SK-N-SH treated with all-trans-retinoic acid at 6 μM for 48 hours (cell line): ENCODE measurements at regions not wholly inside any gene's neighbourhood (a gene's known extent, or its start where the extent isn't known, plus 50 kb on each side); places are given as distances from the start of the nearest gene placed in this dataset.

ENCODE experiments used
- ATAC-seq: fragments of 200-7000 bp; cut with Tn5 transposase; 3 replicates; pipeline ENCODE4 v1.9.1; 2020; ENCODE audit warnings: mild to moderate bottlenecking, moderate library complexity
- ARNTL ChIP-seq: fragments of 450-650 bp; formaldehyde crosslinking; IDR thresholded peaks from 2 replicates; pipeline ENCODE4 v1.5.0; 2020; ENCODE audit warnings: low read depth, mild to moderate bottlenecking, moderate library complexity, borderline replicate concordance
- BACH2 ChIP-seq: fragments of 250-450 bp; sonication (Bioruptor Pico); IDR thresholded peaks from 2 replicates; pipeline ENCODE4 v1.9.0; 2021; ENCODE audit warnings: mild to moderate bottlenecking, borderline replicate concordance
- CSDC2 ChIP-seq: fragments of 250-450 bp; sonication (Bioruptor Pico); IDR thresholded peaks from 2 replicates; pipeline ENCODE4 v1.5.0; 2020; ENCODE audit warnings: mild to moderate bottlenecking, moderate library complexity
- ESRRG ChIP-seq: fragments of 250-450 bp; sonication (Bioruptor Pico); IDR thresholded peaks from 2 replicates; pipeline ENCODE4 v1.6.1; 2021; ENCODE audit warnings: mild to moderate bottlenecking
- GLIS3 ChIP-seq: fragments of 250-450 bp; sonication (Bioruptor Pico); IDR thresholded peaks from 2 replicates; pipeline ENCODE4 v1.5.0; 2020; ENCODE audit warnings: mild to moderate bottlenecking, moderate library complexity
- ISL1 ChIP-seq: fragments of 250-450 bp; sonication (Bioruptor Pico); IDR thresholded peaks from 2 replicates; pipeline ENCODE4 v2.1.2; 2022; ENCODE audit warnings: mild to moderate bottlenecking, moderate library complexity
- RARB ChIP-seq: fragments of 250-450 bp; sonication (Bioruptor Pico); IDR thresholded peaks from 2 replicates; pipeline ENCODE4 v1.8.0; 2021; ENCODE audit warnings: mild to moderate bottlenecking, moderate library complexity
- SNAI2 ChIP-seq: fragments of 250-450 bp; sonication (Bioruptor Pico); IDR thresholded peaks from 2 replicates; pipeline ENCODE4 v1.5.0; 2020; ENCODE audit warnings: mild to moderate bottlenecking, moderate library complexity
- TCF4 ChIP-seq: fragments of 250-450 bp; sonication (Bioruptor Pico); IDR thresholded peaks from 2 replicates; pipeline ENCODE4 v1.8.0; 2021; ENCODE audit warnings: mild to moderate bottlenecking, moderate library complexity, borderline replicate concordance
- TOX ChIP-seq: fragments of 250-450 bp; sonication (Bioruptor Pico); IDR thresholded peaks from 2 replicates; pipeline ENCODE4 v1.8.0; 2021; ENCODE audit warnings: mild to moderate bottlenecking, moderate library complexity, borderline replicate concordance
- ZC3H10 ChIP-seq: fragments of 250-450 bp; sonication (Bioruptor Pico); IDR thresholded peaks from 2 replicates; pipeline ENCODE4 v1.5.1; 2021; ENCODE audit warnings: mild to moderate bottlenecking, moderate library complexity
- ZFP3 ChIP-seq: fragments of 250-450 bp; sonication (Bioruptor Pico); IDR thresholded peaks from 2 replicates; pipeline ENCODE4 v1.5.0; 2020; ENCODE audit warnings: mild to moderate bottlenecking, moderate library complexity
- ZFP30 ChIP-seq: fragments of 450-650 bp; formaldehyde crosslinking; IDR thresholded peaks from 2 replicates; pipeline ENCODE4 v1.5.0; 2022; ENCODE audit warnings: mild to moderate bottlenecking, moderate library complexity
- ZNF565 ChIP-seq: fragments of 450-650 bp; formaldehyde crosslinking; conservative IDR thresholded peaks from 2 replicates; pipeline ENCODE4 v1.5.0; 2020; ENCODE audit warnings: low read depth, mild to moderate bottlenecking, moderate library complexity
- ZNF70 ChIP-seq: fragments of 450-650 bp; formaldehyde crosslinking; IDR thresholded peaks from 2 replicates; pipeline ENCODE4 v1.5.0; 2020; ENCODE audit warnings: mild to moderate bottlenecking, moderate library complexity
- ZNF8 ChIP-seq: fragments of 450-650 bp; formaldehyde crosslinking; IDR thresholded peaks from 2 replicates; pipeline ENCODE4 v1.5.0; 2020; ENCODE audit warnings: mild to moderate bottlenecking, moderate library complexity
- TF ChIP-seq, protein P1 (sequence below): fragments of 250-450 bp; sonication (Bioruptor Pico); IDR thresholded peaks from 2 replicates; pipeline ENCODE4 v1.5.0; 2020; ENCODE audit warnings: mild to moderate bottlenecking, moderate library complexity
- TF ChIP-seq, protein P2 (sequence below): fragments of 250-450 bp; sonication (Bioruptor Pico); IDR thresholded peaks from 2 replicates; pipeline ENCODE4 v1.8.0; 2021; ENCODE audit warnings: low read depth, mild to moderate bottlenecking, moderate library complexity, borderline replicate concordance
- TF ChIP-seq, protein P3 (sequence below): fragments of 250-450 bp; sonication (Bioruptor Pico); IDR thresholded peaks from 2 replicates; pipeline ENCODE4 v1.5.1; 2020; ENCODE audit warnings: low read depth, mild to moderate bottlenecking, moderate library complexity
- TF ChIP-seq, protein P4 (sequence below): fragments of 250-450 bp; sonication (Bioruptor Pico); IDR thresholded peaks from 2 replicates; pipeline ENCODE4 v1.8.0; 2020; ENCODE audit warnings: mild to moderate bottlenecking, moderate library complexity, borderline replicate concordance

DNA sequence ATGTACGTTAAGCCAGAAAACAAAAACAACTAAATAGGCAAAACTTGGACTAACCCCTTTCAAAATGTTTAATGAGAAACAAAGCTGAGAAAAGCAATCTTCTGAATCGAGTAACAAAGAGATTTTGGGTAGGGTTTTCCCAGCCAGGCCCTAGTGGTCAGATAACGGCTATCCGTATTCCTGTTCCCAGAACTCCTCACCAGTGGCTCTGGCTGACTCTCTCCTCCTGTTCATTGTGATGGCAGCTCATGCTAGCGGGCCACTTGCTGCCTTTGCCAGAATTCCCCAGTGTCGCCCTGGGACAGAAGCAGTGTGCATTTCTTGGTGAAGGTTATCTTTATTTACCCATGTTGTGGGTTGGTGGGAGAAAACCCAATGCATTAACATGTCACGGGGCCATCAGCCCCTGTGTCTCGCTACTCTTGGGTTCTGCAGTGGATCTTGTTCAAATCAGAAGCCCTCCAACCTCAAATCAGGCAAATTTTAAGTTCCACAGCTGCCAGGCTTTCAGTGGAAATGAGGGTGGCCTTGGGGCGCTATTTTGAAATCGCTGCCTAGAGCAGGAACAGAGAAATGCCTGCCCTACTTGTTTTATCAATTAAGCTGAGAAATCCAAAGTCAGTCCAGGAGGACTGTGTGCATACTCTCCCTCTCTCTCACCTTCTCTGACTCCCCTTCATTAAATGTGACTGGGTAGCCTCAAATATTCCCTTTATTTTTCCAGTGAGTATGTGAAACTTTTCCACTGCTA is 164.5 kb upstream of the NPVF start:
- no peak for ATAC-seq
- no peak for TF ChIP-seq CSDC2
- TF ChIP-seq, protein P1, sequence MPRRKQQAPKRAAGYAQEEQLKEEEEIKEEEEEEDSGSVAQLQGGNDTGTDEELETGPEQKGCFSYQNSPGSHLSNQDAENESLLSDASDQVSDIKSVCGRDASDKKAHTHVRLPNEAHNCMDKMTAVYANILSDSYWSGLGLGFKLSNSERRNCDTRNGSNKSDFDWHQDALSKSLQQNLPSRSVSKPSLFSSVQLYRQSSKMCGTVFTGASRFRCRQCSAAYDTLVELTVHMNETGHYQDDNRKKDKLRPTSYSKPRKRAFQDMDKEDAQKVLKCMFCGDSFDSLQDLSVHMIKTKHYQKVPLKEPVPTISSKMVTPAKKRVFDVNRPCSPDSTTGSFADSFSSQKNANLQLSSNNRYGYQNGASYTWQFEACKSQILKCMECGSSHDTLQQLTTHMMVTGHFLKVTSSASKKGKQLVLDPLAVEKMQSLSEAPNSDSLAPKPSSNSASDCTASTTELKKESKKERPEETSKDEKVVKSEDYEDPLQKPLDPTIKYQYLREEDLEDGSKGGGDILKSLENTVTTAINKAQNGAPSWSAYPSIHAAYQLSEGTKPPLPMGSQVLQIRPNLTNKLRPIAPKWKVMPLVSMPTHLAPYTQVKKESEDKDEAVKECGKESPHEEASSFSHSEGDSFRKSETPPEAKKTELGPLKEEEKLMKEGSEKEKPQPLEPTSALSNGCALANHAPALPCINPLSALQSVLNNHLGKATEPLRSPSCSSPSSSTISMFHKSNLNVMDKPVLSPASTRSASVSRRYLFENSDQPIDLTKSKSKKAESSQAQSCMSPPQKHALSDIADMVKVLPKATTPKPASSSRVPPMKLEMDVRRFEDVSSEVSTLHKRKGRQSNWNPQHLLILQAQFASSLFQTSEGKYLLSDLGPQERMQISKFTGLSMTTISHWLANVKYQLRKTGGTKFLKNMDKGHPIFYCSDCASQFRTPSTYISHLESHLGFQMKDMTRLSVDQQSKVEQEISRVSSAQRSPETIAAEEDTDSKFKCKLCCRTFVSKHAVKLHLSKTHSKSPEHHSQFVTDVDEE: no peak
- no peak for TF ChIP-seq GLIS3 (CRISPR knock-in tag)
- TF ChIP-seq ZC3H10: no peak
- no peak for TF ChIP-seq BACH2
- no peak for TF ChIP-seq SNAI2 (CRISPR knock-in tag)
- no peak for TF ChIP-seq TCF4 (CRISPR knock-in tag)
- no peak for TF ChIP-seq RARB (CRISPR knock-in tag)
- TF ChIP-seq ZNF8 (CRISPR knock-in tag): no peak
- no peak for TF ChIP-seq ISL1 (CRISPR knock-in tag)
- TF ChIP-seq TOX (CRISPR knock-in tag): no peak
- TF ChIP-seq ZNF565 (CRISPR knock-in tag): no peak
- no peak for TF ChIP-seq ESRRG
- TF ChIP-seq, protein P2, sequence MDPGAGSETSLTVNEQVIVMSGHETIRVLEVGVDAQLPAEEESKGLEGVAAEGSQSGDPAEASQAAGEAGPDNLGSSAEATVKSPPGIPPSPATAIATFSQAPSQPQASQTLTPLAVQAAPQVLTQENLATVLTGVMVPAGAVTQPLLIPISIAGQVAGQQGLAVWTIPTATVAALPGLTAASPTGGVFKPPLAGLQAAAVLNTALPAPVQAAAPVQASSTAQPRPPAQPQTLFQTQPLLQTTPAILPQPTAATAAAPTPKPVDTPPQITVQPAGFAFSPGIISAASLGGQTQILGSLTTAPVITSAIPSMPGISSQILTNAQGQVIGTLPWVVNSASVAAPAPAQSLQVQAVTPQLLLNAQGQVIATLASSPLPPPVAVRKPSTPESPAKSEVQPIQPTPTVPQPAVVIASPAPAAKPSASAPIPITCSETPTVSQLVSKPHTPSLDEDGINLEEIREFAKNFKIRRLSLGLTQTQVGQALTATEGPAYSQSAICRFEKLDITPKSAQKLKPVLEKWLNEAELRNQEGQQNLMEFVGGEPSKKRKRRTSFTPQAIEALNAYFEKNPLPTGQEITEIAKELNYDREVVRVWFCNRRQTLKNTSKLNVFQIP (CRISPR knock-in tag): no peak
- TF ChIP-seq ZFP3: no peak
- TF ChIP-seq, protein P3, sequence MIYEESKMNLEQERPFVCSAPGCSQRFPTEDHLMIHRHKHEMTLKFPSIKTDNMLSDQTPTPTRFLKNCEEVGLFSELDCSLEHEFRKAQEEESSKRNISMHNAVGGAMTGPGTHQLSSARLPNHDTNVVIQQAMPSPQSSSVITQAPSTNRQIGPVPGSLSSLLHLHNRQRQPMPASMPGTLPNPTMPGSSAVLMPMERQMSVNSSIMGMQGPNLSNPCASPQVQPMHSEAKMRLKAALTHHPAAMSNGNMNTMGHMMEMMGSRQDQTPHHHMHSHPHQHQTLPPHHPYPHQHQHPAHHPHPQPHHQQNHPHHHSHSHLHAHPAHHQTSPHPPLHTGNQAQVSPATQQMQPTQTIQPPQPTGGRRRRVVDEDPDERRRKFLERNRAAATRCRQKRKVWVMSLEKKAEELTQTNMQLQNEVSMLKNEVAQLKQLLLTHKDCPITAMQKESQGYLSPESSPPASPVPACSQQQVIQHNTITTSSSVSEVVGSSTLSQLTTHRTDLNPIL (CRISPR knock-in tag): no peak
- TF ChIP-seq, protein P4, sequence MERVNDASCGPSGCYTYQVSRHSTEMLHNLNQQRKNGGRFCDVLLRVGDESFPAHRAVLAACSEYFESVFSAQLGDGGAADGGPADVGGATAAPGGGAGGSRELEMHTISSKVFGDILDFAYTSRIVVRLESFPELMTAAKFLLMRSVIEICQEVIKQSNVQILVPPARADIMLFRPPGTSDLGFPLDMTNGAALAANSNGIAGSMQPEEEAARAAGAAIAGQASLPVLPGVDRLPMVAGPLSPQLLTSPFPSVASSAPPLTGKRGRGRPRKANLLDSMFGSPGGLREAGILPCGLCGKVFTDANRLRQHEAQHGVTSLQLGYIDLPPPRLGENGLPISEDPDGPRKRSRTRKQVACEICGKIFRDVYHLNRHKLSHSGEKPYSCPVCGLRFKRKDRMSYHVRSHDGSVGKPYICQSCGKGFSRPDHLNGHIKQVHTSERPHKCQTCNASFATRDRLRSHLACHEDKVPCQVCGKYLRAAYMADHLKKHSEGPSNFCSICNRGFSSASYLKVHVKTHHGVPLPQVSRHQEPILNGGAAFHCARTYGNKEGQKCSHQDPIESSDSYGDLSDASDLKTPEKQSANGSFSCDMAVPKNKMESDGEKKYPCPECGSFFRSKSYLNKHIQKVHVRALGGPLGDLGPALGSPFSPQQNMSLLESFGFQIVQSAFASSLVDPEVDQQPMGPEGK: no peak
- no peak for TF ChIP-seq ZFP30
- no peak for TF ChIP-seq ZNF70 (CRISPR knock-in tag)
- TF ChIP-seq, all 23 proteins: peak for 0

DNA sequence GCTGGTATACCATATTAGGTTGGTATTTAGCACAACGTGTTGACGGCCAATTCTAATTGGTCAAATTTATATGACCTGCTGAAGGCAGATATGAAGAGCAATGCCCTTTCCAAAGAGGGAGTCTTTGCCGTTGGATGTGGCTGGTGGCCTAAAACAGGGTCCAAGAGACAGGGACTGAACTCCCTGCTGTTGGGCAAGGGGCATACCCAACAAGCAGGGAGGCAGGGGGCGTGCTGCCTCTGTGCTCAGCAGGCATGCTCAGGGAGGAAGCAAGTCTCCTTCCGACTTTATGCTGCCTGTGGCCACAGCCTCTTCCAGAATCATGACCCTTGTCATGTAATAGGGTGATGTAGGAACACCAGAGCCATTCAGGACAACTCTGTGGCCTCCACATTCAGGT is 167.7 kb upstream of the NPVF start:
- no peak for TF ChIP-seq ZFP3
- TF ChIP-seq ARNTL (CRISPR knock-in tag): no peak
- no peak for TF ChIP-seq ZFP30
- TF ChIP-seq, protein P2 (CRISPR knock-in tag): no peak
- TF ChIP-seq TCF4 (CRISPR knock-in tag): no peak
- no peak for TF ChIP-seq ZNF70 (CRISPR knock-in tag)
- TF ChIP-seq CSDC2: no peak
- no peak for TF ChIP-seq ZNF8 (CRISPR knock-in tag)
- no peak for TF ChIP-seq ESRRG
- TF ChIP-seq RARB (CRISPR knock-in tag): no peak
- TF ChIP-seq, protein P4: no peak
- TF ChIP-seq ZNF565 (CRISPR knock-in tag): no peak
- TF ChIP-seq, protein P3 (CRISPR knock-in tag): no peak
- TF ChIP-seq BACH2: no peak
- TF ChIP-seq ISL1 (CRISPR knock-in tag): no peak
- no peak for TF ChIP-seq ZC3H10
- ATAC-seq: no peak
